IMR-90 (cell line): ENCODE measurements at regions not wholly inside any gene's neighbourhood (a gene's known extent, or its start where the extent isn't known, plus 50 kb on each side); places are given as distances from the start of the nearest gene placed in this dataset.

Experiments
- ATAC-seq: fragments of 200-7000 bp; cut with Tn5 transposase; 2 replicates; pipeline ENCODE4 v1.9.1; 2020; ENCODE audit warnings: low read depth, mild to moderate bottlenecking, moderate library complexity
- BruUV-seq: library from RNA; stranded (reverse); fragments of 400-500 nt; replicated peaks from 2 replicates; lab custom pipeline; 2021; lab: Mats Ljungman, UMichigan
- CTCF ChIA-PET: fragments of 300-600 bp; formaldehyde crosslinking; extraction: SDS; loops from one replicate; lab custom pipeline; 2021; ENCODE audit warnings: antibody characterized with exemption; lab: Yijun Ruan, JAX
- POLR2A ChIA-PET: fragments of 300-600 bp; sonication (Branson Sonifier 250); formaldehyde crosslinking; loops from one replicate; lab custom pipeline; 2022; ENCODE audit warnings: antibody characterized with exemption; ENCODE audit not compliant: unreplicated experiment; lab: Charles Lee
- DNase-seq: peaks from one replicate; pipeline ENCODE4 v3.0.0; 2013
- H2AFZ ChIP-seq: replicated peaks from 2 replicates; pipeline ENCODE3; 2013; ENCODE audit warnings: low read length, mild to moderate bottlenecking; ENCODE audit not compliant: poor library complexity
- H2AK5ac ChIP-seq: 2 replicates; pipeline ENCODE4 v1.6.1; 2013; ENCODE audit warnings: low read depth, low read length, inconsistent platforms
- H2AK9ac ChIP-seq: replicated peaks from 2 replicates; pipeline ENCODE3; 2013; ENCODE audit warnings: mild to moderate bottlenecking, low read depth, low read length, moderate library complexity; ENCODE audit not compliant: poor library complexity
- H2BK120ac ChIP-seq: 2 replicates; pipeline ENCODE4 v1.6.1; 2013; ENCODE audit warnings: low read depth, low read length, inconsistent platforms
- H2BK15ac ChIP-seq: 3 replicates; pipeline ENCODE4 v1.6.1; 2013; ENCODE audit warnings: low read depth, low read length, inconsistent platforms
- H2BK20ac ChIP-seq: 2 replicates; pipeline ENCODE4 v1.6.1; 2013; ENCODE audit warnings: low read depth, mild to moderate bottlenecking, inconsistent platforms, low read length, moderate library complexity
- H2BK5ac ChIP-seq: 2 replicates; pipeline ENCODE4 v1.6.1; 2013; ENCODE audit warnings: mild to moderate bottlenecking, low read depth, low read length, inconsistent platforms; ENCODE audit not compliant: poor library complexity, severe bottlenecking
- H3K14ac ChIP-seq: replicated peaks from 2 replicates; pipeline ENCODE4 v1.6.1; 2013; ENCODE audit warnings: low read depth, low read length, inconsistent platforms
- H3K18ac ChIP-seq: 2 replicates; pipeline ENCODE4 v1.6.1; 2013; ENCODE audit warnings: low read depth, low read length, control low read depth
- H3K23ac ChIP-seq: 2 replicates; pipeline ENCODE4 v1.6.1; 2013; ENCODE audit warnings: low read depth, low read length, inconsistent platforms
- H3K27ac ChIP-seq: 2 replicates; pipeline ENCODE4 v1.5.1; 2013; ENCODE audit warnings: mild to moderate bottlenecking, control low read depth, low read length; ENCODE audit not compliant: insufficient read depth
- H3K27me3 ChIP-seq: 2 replicates; pipeline ENCODE4 v1.6.1; 2013; ENCODE audit warnings: low read length; ENCODE audit not compliant: control insufficient read depth, insufficient read depth
- H3K36me3 ChIP-seq: 2 replicates; pipeline ENCODE4 v1.6.1; 2013; ENCODE audit warnings: low read length, mixed read lengths; ENCODE audit not compliant: control insufficient read depth, insufficient read depth
- H3K4ac ChIP-seq: 2 replicates; pipeline ENCODE4 v1.6.1; 2013; ENCODE audit warnings: low read depth, low read length, inconsistent platforms
- H3K4me1 ChIP-seq: 2 replicates; pipeline ENCODE4 v1.6.1; 2013; ENCODE audit warnings: low read length, mixed read lengths; ENCODE audit not compliant: control insufficient read depth, insufficient read depth
- H3K4me2 ChIP-seq: 2 replicates; pipeline ENCODE4 v1.6.1; 2013; ENCODE audit warnings: low read depth, mild to moderate bottlenecking, control low read depth, low read length, moderate library complexity
- H3K4me3 ChIP-seq: 2 replicates; pipeline ENCODE4 v1.5.1; 2013; ENCODE audit warnings: low read depth, mild to moderate bottlenecking, control low read depth, low read length, moderate library complexity; ENCODE audit not compliant: insufficient read depth
- H3K56ac ChIP-seq: 2 replicates; pipeline ENCODE4 v1.6.1; 2013; ENCODE audit warnings: low read length, inconsistent platforms; ENCODE audit not compliant: insufficient read depth; ENCODE audit errors: extremely low read depth
- H3K79me1 ChIP-seq, 2 experiments: 2 replicates each; pipeline ENCODE4 v1.6.1; 2013; ENCODE audit warnings: low read length in 2 of 2, inconsistent platforms in 1 of 2, low read depth in 1 of 2
- H3K9ac ChIP-seq: 2 replicates; pipeline ENCODE4 v1.6.1; 2013; ENCODE audit warnings: low read depth, low read length, control low read depth
- H3K9me1 ChIP-seq: 2 replicates; pipeline ENCODE4 v1.6.1; 2013; ENCODE audit warnings: low read length, inconsistent platforms; ENCODE audit not compliant: insufficient read depth
- H3K9me3 ChIP-seq: 2 replicates; pipeline ENCODE4 v1.6.1; 2013; ENCODE audit warnings: low read length; ENCODE audit not compliant: control insufficient read depth, insufficient read depth
- H4K20me1 ChIP-seq: 2 replicates; pipeline ENCODE4 v1.6.1; 2013; ENCODE audit warnings: low read length, inconsistent platforms; ENCODE audit not compliant: insufficient read depth
- H4K5ac ChIP-seq: 2 replicates; pipeline ENCODE4 v1.6.1; 2013; ENCODE audit warnings: mild to moderate bottlenecking, low read depth, low read length, control low read depth
- H4K8ac ChIP-seq, 2 experiments: 2 replicates each; pipeline ENCODE4 v1.6.1; 2013; ENCODE audit warnings: low read depth in 2 of 2, low read length in 2 of 2, control low read depth in 1 of 2, inconsistent platforms in 1 of 2
- H4K91ac ChIP-seq: 2 replicates; pipeline ENCODE4 v1.6.1; 2013; ENCODE audit warnings: low read depth, low read length, inconsistent platforms; ENCODE audit not compliant: insufficient read depth
- BHLHE40 ChIP-seq: fragments of 150-350 bp; IDR thresholded peaks from 2 replicates; pipeline ENCODE4 v1.6.1; 2016; ENCODE audit warnings: mild to moderate bottlenecking, low read depth, low read length
- CEBPB ChIP-seq: IDR thresholded peaks from 2 replicates; pipeline ENCODE4 v1.6.1; 2012; ENCODE audit warnings: low read depth, low read length, improper control_type of control experiment
- CTCF ChIP-seq: conservative IDR thresholded peaks from 2 replicates; pipeline ENCODE4 v1.5.1; 2012; ENCODE audit warnings: mild to moderate bottlenecking, low read depth, low read length, improper control_type of control experiment
- ELK1 ChIP-seq: fragments of 150-350 bp; IDR thresholded peaks from 2 replicates; pipeline ENCODE4 v1.6.1; 2016; ENCODE audit warnings: low read depth, mild to moderate bottlenecking, low read length, moderate library complexity, borderline replicate concordance
- FOS ChIP-seq: fragments of 150-350 bp; IDR thresholded peaks from 2 replicates; pipeline ENCODE4 v1.6.1; 2016; ENCODE audit warnings: low read depth, low read length
- MAFK ChIP-seq: IDR thresholded peaks from 2 replicates; pipeline ENCODE4 v1.6.1; 2012; ENCODE audit warnings: low read depth, low read length, improper control_type of control experiment
- MXI1 ChIP-seq: IDR thresholded peaks from 2 replicates; pipeline ENCODE4 v1.6.1; 2012; ENCODE audit warnings: low read depth, mild to moderate bottlenecking, low read length, moderate library complexity, borderline replicate concordance
- NFE2L2 ChIP-seq: fragments of 150-350 bp; IDR thresholded peaks from 2 replicates; pipeline ENCODE4 v1.6.1; 2016; ENCODE audit warnings: low read depth, mild to moderate bottlenecking, low read length
- POLR2A ChIP-seq: IDR thresholded peaks from 2 replicates; pipeline ENCODE4 v1.6.1; 2012; ENCODE audit warnings: mild to moderate bottlenecking, low read depth, low read length
- RCOR1 ChIP-seq: IDR thresholded peaks from 2 replicates; pipeline ENCODE4 v1.6.1; 2012; ENCODE audit warnings: mild to moderate bottlenecking, low read length, improper control_type of control experiment; ENCODE audit not compliant: insufficient replicate concordance
- RFX5 ChIP-seq: IDR thresholded peaks from 2 replicates; pipeline ENCODE4 v1.8.0; 2012; ENCODE audit warnings: low read depth, mild to moderate bottlenecking, low read length, moderate library complexity
- SMC3 ChIP-seq: fragments of 150-350 bp; IDR thresholded peaks from 2 replicates; pipeline ENCODE4 v1.6.1; 2016; ENCODE audit warnings: low read depth, mild to moderate bottlenecking, antibody characterized with exemption, low read length, moderate library complexity
- WGBS, 2 experiments: methylation state at CpG; one replicate each; pipeline versions ENCODE4 v1.1.5 to v1.1.7; 2013; ENCODE audit warnings: missing lambda C conversion rate in 2 of 2; ENCODE audit not compliant: insufficient read length in 1 of 2; ENCODE audit errors: extremely low coverage in 2 of 2; 5-methylcytosine and 5-hydroxymethylcytosine counted together
- dilution Hi-C: fragments of 300-500 bp; cut with HindIII; formaldehyde crosslinking; loops from one replicate; pipeline ENCODE4 v1.14.3; 2018; ENCODE audit warnings: low sequenced_read_pairs; ENCODE audit not compliant: unreplicated experiment
- in situ Hi-C: fragments of 300-500 bp; cut with MboI; formaldehyde crosslinking; loops from 3 replicates; pipeline ENCODE4 v1.14.3; 2019; ENCODE audit warnings: low sequenced_read_pairs, inconsistent platforms, mixed read lengths
- intact Hi-C: fragments of 100-400 bp; cut with micrococcal nuclease; formaldehyde crosslinking; loops from 2 replicates; pipeline ENCODE4 v1.10.0; 2022

- Histone ChIP-seq H2BK15ac (no peak overlapping the region), H2AK5ac (peak overlapping the region; percentile 50; the same call in 1 of the 2 replicates), H3K18ac (no peak overlapping the region; the same call in 1 of the 2 replicates), H4K8ac (no peak overlapping the region), H3K56ac (no peak overlapping the region), H3K4me1 (peaks cover 2% of the 10 kb centered on the region; the same call in 1 of the 2 replicates), H3K9me1 (no peaks in the 10 kb centered on the region), H3K23ac (no peak overlapping the region), H3K36me3 (no peaks in the 10 kb centered on the region), H3K4me2 (no peak overlapping the region), H2BK5ac (no peak overlapping the region), H4K20me1 (no peaks in the 10 kb centered on the region), H4K5ac (no peak overlapping the region), H3K9ac (no peak overlapping the region), H3K27ac (no peak overlapping the region), H2BK120ac (no peak overlapping the region), H3K4ac (no peak overlapping the region), H2BK20ac (no peak overlapping the region), H4K91ac (no peak overlapping the region), H3K4me3 (no peak overlapping the region), H2AK9ac (no peak overlapping the region), H3K79me1 (no peaks in the 10 kb centered on the region), H3K27me3 (no peaks in the 10 kb centered on the region), H2AFZ (no peak overlapping the region), H3K14ac (no peak overlapping the region), H3K9me3 (0 out of 2 replicates have a peak, but pooled peaks cover 1% of the 10 kb centered on the region)
- no CpG with 5 or more reads among the region's 1 CpG for WGBS, 2 experiments
- ATAC-seq = no peak
- intact Hi-C loops = no loop called here
- ChIA-PET POLR2A (no interaction called here), CTCF (interaction anchor here (0.6 kb wide), 1 partner anchor 246 kb away, joined by 3 read pairs; no protein-coding TSS in a partner anchor)
- in situ Hi-C loops = loop anchor here (10.0 kb wide), 1 partner anchor 198 kb away; no protein-coding TSS in a partner anchor
- no peak for DNase-seq
- no TSS peak for BruUV-seq
- TF ChIP-seq RFX5 (no peak), MXI1 (no peak), NFE2L2 (no peak), CTCF (no peak), ELK1 (no peak), RCOR1 (no peak), MAFK (no peak), SMC3 (no peak), POLR2A (no peak), BHLHE40 (no peak), CEBPB (no peak), FOS (no peak)
- dilution Hi-C loops = no loop called here
Measured at GRCh38 chr12:127487031-127487430, 779.9 kb upstream of the TMEM132C start.
